ENCODE measurements at regions not wholly inside any gene's neighbourhood (a gene's known extent, or its start where the extent isn't known, plus 50 kb on each side); places are given as distances from the start of the nearest gene placed in this dataset.

- Histone ChIP-seq H3K36me3 (no peaks in the 10 kb centered on the region), H3K9me3 (no peaks in the 10 kb centered on the region), H3K4me3 (no peak overlapping the region), H3K27ac (no peak overlapping the region), H3K4me1 (no peaks in the 10 kb centered on the region), H3K27me3 (peaks cover 0 to 19% of the 10 kb centered on the region in 2 donors)
- TF ChIP-seq POLR2A (IDR thresholded peaks at IDR 0.05) (no peak), EP300 (IDR thresholded peaks at IDR 0.05) (no peak)
- TF ChIP-seq, protein P1, sequence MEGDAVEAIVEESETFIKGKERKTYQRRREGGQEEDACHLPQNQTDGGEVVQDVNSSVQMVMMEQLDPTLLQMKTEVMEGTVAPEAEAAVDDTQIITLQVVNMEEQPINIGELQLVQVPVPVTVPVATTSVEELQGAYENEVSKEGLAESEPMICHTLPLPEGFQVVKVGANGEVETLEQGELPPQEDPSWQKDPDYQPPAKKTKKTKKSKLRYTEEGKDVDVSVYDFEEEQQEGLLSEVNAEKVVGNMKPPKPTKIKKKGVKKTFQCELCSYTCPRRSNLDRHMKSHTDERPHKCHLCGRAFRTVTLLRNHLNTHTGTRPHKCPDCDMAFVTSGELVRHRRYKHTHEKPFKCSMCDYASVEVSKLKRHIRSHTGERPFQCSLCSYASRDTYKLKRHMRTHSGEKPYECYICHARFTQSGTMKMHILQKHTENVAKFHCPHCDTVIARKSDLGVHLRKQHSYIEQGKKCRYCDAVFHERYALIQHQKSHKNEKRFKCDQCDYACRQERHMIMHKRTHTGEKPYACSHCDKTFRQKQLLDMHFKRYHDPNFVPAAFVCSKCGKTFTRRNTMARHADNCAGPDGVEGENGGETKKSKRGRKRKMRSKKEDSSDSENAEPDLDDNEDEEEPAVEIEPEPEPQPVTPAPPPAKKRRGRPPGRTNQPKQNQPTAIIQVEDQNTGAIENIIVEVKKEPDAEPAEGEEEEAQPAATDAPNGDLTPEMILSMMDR (IDR thresholded peaks at IDR 0.05), result no peak
- no peak for DNase-seq (ENCODE audit: low spot score in 2 of 2)
- 72 to 73% methylated on average over 4 of the region's 4 CpGs for WGBS, 2 donors
Measured at GRCh38 chr17:74054249-74054648, 149.2 kb upstream of the RPL38 start.

DNA sequence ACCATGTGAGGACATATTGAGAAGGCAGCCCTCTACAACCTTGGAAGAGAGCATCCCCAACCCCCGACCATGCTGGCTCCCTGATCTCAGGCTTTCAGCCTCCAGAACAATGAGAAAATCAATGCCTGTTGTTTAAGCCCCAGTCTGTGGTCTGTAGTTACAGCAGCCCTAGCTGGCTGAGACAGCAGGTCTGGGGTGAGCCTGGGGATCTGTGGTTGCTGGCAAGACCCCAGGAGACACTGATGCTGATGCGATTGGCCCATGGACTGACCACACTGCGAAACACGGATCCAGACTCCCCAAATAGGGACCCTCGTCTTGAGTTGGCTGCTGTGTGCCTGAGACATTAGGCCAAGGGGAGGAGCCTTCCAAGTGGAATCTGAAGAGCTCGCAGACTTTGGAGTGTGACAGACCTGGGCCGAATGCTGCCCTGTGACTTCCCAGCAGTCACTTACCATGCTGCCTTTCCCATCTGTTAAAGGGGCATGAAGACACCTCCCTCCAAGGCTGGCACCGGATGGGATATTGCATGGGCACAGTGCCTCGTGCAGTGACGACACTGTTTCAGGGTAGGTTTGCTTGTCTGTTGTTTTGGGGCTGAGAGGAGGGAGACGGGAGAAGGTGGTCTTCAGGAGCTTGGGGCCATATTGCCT lies 147.8 kb upstream of the RPL38 start:
- TF ChIP-seq EP300 (IDR thresholded peaks at IDR 0.05) (no peak), POLR2A (IDR thresholded peaks at IDR 0.05) (no peak)
- TF ChIP-seq, protein P1 (IDR thresholded peaks at IDR 0.05), result no peak
- 51 to 57% methylated on average over 8 to 11 of the region's 11 CpGs for WGBS, 2 donors
- peaks cover 0 to 10% of the 10 kb centered on the region in 2 donors for H3K27me3 ChIP-seq

DNA sequence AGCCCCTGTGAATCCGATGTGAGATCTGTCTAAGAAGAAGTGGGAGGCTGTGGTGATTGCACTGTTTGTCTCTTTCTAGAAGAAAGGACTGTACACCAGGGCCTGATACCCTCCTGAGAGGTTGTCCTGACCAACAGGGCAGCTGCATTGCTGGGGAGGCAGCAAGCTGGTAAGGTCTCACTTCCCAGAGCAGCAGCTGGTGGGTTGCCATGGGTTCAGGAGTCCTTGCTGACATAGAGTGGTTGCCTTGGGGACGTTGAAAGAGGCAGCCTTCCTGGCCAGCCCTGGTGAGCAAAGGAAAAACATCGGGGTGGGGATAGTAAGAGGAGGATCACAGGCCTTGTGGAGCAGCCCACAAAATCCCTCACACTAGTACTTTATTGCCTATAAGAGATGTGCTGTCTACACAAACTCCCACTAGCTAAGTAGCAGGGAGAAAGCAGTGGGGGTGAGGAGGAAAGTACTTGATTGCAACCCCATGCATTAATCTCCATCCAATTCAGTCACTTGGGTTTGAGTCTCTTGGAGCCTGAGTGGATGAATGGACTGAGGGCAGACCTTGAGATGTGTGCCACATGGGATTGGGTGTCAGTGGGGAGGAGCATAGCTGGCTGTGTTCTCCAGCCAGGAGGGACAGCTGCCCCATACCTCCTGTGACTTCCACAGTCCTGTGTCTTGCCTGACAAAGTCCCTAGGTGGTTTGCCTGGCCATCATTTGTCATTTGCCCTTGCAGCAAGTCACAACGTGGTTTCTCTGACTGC lies 143.8 kb upstream of the RPL38 start:
- Histone ChIP-seq H3K36me3 (no peaks in the 10 kb centered on the region), H3K9me3 (no peaks in the 10 kb centered on the region), H3K27me3 (no peaks in the 10 kb centered on the region), H3K4me1 (no peaks in the 10 kb centered on the region), H3K27ac (no peak overlapping the region), H3K4me3 (no peak overlapping the region)
- 50 to 67% methylated on average over 4 of the region's 4 CpGs for WGBS, 2 donors
- DNase-seq (ENCODE audit: low spot score in 2 of 2), result no peak
- TF ChIP-seq EP300 (IDR thresholded peaks at IDR 0.05), result no peak
- TF ChIP-seq, protein P1 (IDR thresholded peaks at IDR 0.05), result no peak
- no peak for TF ChIP-seq POLR2A (IDR thresholded peaks at IDR 0.05)

More for the DNA sequence above, 147.8 kb upstream of the RPL38 start:
- H3K36me3 ChIP-seq, result no peaks in the 10 kb centered on the region
- no peaks in the 10 kb centered on the region for H3K9me3 ChIP-seq
- H3K4me1 ChIP-seq, result no peaks in the 10 kb centered on the region
- H3K27ac ChIP-seq, result no peak overlapping the region
- no peak overlapping the region for H3K4me3 ChIP-seq
- DNase-seq (ENCODE audit: low spot score in 2 of 2), result no peak

DNA sequence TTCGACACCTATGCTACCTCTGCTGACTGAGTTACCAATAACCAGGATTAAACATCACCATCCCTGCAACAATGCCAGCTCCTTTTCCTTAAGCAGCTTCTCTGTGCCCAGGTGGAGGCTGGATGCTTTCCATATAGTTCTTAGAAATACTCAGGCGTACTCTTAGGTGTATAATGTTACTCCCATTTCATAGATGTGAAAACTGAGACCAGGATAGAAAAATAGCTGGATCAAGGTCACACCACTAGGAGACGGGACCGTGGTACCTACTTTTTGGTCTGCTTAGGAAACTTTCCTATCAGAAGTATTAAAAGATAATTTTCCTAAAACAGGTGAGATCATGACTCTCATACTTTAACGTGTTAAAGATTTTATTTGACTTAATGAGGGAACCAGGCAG lies 141.7 kb upstream of the RPL38 start:
- Histone ChIP-seq H3K9me3 (no peaks in the 10 kb centered on the region), H3K4me1 (no peaks in the 10 kb centered on the region), H3K27ac (no peak overlapping the region), H3K27me3 (no peaks in the 10 kb centered on the region), H3K36me3 (no peaks in the 10 kb centered on the region), H3K4me3 (no peak overlapping the region)
- no peak for DNase-seq (ENCODE audit: low spot score in 2 of 2)
- no peak for TF ChIP-seq POLR2A (IDR thresholded peaks at IDR 0.05)
- TF ChIP-seq, protein P1 (IDR thresholded peaks at IDR 0.05), result no peak
- TF ChIP-seq EP300 (IDR thresholded peaks at IDR 0.05), result no peak
- 75 to 78% methylated on average over 5 of the region's 5 CpGs for WGBS, 2 donors

GRCh38 chr17:74062234-74062633 lies 141.2 kb upstream of the RPL38 start:
- WGBS, 2 donors, result 66 to 73% methylated on average over 3 of the region's 3 CpGs
- Histone ChIP-seq H3K4me1 (no peaks in the 10 kb centered on the region), H3K27me3 (no peaks in the 10 kb centered on the region), H3K9me3 (no peaks in the 10 kb centered on the region), H3K27ac (no peak overlapping the region), H3K4me3 (no peak overlapping the region), H3K36me3 (no peaks in the 10 kb centered on the region)
- TF ChIP-seq EP300 (IDR thresholded peaks at IDR 0.05) (no peak), POLR2A (IDR thresholded peaks at IDR 0.05) (no peak)
- TF ChIP-seq, protein P1 (IDR thresholded peaks at IDR 0.05), result no peak
- DNase-seq (ENCODE audit: low spot score in 2 of 2), result no peak

All from tibial nerve (tissue), 4 donors.